GM18502 (cell line): ENCODE measurements at regions not wholly inside any gene's neighbourhood (a gene's known extent, or its start where the extent isn't known, plus 50 kb on each side); places are given as distances from the start of the nearest gene placed in this dataset.
A peak's percentile ranks its signal among the peaks of the same experiment; 100 is the strongest.

Source experiments
- ATAC-seq: cut with Tn5 transposase; IDR thresholded peaks from one replicate; pipeline ENCODE4 v1.9.1; 2021; ENCODE audit warnings: mild to moderate bottlenecking; ENCODE audit not compliant: unreplicated experiment, poor library complexity

DNA sequence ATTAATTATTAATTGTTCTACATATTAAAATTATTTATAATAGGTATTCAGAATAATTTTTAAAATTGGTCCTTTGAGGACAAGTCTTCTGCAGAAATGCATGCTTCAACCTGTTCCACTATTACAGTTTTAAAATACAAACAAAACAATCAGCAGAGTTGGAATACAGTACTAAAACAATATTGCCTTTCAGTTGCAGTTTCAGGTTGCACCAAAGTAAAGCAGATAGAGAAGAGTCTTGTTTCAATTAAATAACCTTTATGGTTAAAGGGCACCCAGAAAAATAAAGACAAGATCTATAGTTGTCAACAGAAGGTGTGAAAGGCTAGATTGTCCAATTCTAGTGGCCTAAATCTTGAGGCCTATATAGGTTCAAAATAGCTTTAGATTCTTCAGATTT is 424.5 kb downstream of the FOXG1 start:
- ATAC-seq = no peak

DNA sequence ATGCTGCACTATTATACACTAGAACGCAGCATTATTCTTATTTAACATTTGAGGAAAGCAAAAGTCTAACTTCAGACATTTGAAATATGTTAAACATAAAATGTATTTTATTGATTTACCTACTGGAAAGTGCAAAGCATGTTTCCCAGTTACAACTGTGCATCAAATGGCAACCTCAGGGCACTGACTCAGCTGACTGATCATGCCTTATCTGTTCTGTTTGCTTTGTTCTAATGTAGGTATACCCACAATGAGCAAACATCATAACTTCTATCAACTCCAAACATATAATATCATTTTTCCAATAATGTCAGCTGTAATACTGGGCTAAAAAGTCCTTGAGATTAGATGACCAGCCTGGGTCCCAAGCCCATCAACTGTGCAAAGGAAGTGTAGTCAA is 431.0 kb downstream of the FOXG1 start:
- no peak for ATAC-seq

DNA sequence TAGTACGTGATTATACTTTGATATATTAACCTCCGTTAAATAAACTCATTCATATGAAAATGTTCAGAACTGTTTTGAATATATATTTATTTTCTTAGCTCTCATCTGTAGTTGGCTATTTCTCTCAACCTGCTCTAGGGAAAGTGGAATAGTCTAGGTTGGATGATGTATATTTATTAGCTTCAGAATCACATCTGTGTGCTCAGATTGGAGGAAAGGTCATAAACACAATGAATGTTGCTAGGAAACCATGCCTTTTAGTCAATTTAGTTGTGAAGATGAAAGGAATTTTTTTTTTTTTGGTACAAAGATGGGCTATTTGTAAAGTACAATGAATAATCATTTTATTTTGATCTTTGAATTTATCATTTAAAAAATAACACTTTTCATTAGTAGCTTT is 439.1 kb downstream of the FOXG1 start:
- ATAC-seq = no peak

DNA sequence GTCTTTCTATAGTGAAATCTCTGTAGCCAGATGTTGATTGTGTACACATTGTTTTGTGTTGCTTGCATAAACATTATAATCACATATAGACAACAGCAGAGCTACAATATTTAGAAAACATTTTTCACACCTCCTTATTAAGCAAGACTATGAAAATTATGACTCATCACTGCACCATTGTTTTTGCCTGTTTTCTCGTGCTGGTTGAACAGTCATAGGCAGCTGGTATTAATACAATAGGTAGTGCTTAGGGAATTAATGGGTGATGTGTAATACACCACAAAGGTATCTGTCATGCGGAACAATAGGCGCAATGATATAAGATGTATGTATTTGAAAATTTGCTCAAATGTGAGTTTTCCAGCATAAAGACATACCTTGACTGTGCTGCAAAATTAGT is 449.3 kb downstream of the FOXG1 start:
- ATAC-seq = no peak

DNA sequence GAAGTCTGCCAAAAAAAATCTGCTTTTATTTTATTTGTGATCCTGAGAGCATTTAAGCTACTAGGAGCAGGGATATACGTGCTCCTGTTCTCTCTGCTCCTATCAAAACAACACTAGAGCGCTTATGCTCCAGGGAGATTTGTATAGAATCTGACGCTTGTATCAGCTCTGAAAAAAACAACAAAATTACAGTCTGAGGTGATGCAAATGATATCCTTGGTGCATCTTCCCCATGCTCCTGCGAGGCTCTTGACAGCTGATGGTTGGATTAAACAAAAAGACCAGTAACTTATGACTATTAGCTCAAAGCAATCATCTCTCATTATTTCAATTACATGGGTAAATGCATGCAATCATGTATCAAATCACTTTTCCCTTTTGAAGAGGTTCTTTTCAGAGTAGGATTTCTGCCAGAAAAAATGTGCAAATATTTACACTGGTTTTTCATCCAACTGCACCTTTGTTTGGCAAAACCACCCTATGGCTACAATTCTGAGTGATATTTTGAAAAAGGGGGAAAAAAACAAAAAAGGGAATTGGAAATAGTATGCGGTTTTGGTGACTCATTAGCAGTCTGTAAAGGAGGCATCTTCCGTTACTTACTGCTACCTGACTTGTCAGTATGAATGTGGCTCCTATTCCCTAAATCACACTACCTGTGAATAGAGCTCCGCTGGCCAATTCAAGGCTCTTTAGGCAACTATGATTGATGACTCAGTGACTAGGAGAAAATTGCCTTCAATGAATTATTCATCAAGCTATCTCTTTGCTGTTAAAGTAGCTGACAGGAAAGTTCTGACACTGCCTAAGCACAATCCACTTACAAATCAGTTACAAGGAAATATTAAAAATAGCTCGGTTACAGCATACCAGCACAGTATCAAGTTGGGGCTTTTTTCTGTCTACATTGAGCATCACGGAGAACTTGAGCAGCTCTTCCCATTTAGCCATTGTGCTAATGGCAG is 450.0 kb downstream of the FOXG1 start:
- ATAC-seq = peak; percentile 63

DNA sequence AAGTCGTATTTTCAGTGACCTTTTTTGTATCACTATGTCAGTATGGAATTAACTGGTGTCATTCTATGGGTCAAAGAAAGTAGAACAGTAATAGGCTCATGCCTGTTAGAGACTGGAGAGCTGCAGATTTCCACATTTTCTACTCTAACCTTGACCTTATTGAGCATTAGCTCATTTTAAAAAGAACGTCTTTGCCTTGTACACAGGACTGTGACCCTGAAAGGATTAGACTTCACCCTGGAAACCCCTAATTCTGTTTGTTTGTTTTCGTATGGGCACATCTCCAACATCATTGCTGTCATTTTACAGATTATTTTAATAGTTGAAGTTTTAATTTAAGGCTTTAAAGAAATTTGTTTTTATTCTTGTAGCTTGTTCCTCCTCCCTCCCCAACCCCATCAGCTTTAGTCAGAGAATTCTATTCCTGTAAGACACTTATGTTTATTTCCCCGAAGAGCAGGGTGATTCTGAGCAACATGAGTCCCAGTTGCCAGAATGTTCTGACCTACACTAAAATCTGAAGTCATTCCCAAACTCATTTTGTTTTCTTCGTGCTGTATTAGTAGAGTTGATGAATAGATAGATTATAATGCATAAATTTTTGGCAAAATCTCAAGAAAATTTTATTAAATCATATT is 451.3 kb downstream of the FOXG1 start:
- no peak for ATAC-seq

DNA sequence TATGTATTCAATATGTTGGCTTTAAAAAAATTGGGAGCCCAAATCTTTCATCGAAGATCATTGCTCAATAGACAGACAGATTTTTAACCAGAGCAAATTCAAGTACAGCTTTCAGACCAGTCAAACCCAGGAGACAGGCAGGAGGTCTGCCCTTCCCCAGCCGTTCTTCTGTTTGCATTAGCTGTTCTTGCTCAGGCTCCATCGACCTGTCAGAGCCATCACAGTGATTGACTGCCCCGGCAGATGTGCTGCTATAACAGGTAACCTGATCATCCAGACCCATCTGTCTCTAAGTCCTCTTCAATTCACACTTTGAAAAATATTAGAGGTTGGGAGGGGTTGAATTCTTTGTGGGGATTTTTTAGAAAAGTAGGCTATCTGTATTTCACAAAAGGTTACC is 453.5 kb downstream of the FOXG1 start:
- no peak for ATAC-seq

DNA sequence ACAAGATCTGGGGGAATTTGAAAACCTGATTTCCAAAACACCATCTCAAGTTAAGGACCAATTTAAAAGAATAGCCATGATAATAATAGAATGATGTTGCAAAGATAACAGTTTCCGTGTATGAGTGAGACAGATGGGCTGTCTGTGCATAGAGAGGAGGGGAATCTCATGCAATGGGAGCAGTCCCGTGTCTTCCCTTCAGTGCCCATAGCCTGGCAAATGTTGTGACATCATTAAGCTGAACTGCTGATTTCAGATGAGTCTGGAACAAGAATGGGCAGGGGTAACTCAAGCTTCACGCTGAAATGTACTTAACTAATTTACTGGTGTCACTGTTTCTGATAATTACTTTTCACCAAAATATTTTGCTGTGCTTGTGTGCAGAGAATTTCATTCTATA is 454.0 kb downstream of the FOXG1 start:
- no peak for ATAC-seq

DNA sequence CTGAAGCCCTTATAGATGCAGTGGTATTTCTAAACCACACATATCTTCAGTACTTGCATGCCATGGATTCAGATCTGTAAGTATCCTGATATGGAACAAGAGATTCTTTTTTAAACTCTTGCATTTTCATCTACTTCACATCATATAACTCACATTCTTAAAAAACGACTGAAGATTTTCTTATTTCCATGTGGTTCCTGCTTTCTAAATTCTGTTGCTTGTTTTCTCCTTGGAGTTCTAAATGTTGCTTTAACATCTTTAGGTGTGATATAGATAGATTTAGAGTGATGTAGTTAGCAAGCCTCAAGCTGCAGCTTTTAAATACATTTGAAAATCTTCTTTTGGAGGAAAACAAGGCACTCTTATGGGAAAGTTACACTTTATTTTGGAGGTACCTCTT is 455.4 kb downstream of the FOXG1 start:
- no peak for ATAC-seq

DNA sequence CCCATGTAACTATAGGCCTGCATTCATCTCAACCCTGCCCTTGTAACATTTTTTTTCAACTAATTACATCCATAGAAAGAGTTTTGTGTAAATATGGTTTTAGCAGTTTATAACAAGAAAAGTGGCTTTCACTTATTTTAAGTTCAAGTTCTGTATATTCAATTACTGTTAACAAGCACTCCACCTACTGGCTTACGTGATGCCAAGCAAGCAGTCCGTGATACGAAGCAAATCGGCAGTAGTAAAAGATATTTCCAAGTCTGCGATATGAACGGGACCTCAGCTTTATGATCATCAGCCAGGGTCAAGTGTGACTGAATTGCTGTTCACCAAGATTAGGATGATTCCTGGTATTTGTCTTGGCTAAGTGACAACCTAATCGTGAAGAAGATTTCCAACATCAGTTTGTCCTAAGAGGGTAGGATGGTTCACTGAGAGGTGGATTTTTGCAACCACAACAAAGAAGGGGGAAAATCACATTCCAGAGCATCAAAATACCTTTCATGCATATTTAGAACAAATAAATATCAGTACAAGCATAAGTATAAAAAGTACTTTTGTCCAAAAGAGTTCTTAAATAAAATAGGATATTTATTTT is 456.2 kb downstream of the FOXG1 start:
- ATAC-seq = no peak

DNA sequence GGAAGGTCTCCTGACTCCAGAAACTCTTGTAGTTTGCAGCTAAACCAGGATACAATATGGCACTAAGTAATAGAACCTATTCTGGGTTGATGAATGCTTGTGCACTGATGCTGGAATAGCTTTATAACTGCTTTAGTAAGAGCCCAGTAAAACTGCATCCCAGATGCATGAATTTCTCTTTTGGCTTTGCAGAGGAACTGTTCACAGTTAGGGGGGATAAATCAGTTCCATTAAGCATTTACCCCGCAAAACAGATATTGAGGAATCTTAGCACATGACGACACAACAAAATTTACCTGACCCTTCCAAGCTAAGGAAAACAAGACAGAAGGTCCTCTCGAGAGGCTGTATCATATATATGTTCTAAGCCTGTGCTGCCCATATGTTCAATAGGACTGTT is 457.4 kb downstream of the FOXG1 start:
- ATAC-seq = no peak

DNA sequence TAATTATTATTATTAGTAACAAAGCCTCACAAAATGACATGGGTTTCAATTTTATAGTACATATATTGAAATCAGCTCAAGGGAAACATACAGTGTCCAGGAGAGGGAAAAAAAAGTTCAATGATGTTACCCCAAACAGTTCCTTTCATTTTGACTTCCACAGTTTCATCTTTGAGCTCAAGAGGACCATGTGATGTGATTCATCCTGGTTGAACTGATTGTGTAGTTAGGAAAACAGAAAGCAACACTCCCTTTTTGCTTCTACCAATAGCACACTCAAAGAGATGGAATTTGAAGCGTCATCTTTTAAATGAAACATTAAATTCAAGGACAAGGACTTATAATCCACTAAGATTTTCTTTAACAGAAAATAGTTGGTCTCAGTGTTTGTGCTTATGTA is 461.0 kb downstream of the FOXG1 start:
- ATAC-seq = no peak

DNA sequence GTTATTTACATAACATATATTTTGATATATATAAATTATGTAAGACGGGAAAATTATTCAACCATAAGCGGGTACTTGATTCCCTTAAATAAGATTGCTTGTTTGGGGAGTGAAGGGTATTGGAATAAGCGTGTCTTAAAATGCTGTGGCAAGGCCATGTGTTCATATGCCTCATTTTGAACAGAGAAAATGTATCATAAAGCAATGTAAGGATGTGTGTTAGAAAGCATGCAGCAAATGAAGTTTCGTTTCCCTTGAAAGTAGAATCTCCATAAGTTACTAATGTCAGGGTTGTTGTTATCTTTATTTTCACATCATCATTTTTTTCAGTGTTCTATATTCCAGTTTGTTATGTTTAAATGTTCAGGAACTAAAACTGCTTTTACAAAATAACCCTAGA is 465.6 kb downstream of the FOXG1 start:
- no peak for ATAC-seq

DNA sequence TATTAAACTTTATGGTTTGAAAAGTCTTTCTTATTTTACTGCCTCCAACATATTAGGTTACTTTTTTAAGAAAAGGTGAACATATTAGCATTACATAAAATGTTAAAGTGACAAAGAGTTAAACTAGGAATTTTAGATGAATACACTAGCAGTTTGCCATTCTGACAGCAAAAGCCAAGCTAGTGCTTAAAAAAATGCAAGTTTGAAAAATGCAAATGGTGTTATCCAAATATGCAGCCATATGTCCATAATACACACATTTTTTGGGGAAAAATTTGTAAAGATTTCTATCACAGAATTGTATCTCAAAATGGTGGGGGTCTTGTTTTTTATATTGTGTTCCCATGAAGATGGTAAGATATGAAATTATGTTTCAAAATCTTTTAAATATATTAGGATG is 466.1 kb downstream of the FOXG1 start:
- ATAC-seq = no peak

DNA sequence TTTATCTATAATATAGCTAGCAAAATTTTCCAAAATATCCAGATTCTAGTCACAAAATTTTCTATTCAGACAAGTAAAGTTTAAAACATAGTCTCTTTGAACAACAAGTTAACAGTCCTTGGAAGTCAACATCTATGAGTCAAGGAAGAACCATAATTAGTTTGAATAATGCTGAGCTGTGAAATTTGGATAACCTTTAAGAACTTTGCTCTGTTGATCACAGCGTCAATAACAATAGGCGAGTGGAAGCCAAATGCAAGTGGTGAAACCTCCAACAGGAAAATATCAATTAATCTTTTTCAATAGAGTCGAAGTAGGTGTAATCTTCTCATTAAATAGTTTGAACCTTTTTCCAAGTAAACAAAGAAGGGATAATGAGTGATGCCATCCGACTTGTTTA is 466.6 kb downstream of the FOXG1 start:
- no peak for ATAC-seq

DNA sequence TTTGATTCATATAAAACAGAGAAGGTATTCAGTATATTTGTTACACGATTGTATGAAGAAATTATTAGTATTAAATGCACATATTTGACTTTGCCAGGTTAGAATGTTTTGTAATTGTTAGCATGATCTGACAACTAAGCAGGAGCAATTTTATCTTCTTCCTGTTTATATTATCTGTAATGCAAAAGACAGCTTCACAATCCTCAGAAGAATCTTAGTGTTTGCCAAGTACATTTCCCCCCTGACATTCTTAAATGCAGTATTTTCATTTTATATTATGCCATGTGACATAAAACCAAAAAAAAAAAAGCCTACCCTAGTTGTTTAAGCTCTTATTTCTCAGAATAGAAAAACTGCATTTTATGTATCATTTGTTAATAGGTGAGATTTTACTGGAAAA is 469.4 kb downstream of the FOXG1 start:
- ATAC-seq = no peak

DNA sequence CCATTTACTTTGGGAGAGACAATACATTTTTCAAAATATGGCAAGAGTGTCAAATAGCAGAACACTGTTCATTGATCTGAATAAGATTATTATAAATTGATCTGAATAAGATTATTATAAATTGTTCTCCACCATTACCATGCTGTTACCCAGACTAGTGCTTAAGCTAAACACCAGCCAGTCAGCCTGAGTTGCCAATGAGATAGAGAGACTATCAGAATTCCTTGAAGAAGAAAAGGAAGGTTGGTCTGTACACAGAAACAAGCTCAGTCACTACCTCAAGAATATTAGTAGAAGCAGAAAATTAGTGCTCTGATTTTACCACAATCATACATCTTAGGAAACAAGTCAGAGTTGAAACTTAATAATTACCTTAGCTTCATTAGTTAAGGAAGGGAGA is 469.8 kb downstream of the FOXG1 start:
- ATAC-seq = no peak

DNA sequence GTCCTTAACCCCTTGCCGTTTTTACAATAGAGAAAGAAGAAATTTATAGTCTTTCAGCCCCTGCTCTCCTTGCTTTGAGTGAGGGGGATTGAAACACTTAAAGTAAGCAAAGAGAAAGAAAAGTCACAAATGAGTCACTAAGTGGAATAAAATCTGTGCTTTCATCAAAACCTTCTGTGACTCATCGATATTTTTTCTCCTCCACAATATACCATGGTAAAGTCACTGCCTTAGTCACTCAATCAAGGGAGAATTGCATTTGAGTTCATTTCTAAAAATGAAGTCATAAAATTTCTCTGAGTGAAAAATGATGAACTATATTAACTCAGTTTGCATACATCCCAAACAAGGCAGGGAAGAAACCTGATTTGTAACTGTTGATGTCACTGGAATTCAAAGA is 470.3 kb downstream of the FOXG1 start:
- no peak for ATAC-seq

DNA sequence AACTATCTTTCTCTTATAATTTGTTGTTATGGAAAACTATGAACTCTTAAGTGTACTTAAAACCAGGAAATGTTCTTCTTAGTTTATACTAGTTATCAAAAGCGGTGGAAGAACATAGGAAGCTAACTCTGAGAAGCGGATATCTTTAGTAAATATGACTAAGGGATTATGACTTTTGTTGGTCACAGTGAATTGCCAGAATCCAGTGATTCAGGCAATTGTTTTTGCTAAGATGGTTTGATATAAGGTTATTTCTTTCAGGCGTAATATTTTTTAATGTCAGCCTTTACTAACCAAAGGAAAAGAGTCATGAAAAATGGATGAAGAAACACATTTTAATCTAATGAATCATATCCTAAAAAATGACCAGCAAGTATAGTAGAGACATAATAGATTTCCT is 473.5 kb downstream of the FOXG1 start:
- ATAC-seq = no peak

DNA sequence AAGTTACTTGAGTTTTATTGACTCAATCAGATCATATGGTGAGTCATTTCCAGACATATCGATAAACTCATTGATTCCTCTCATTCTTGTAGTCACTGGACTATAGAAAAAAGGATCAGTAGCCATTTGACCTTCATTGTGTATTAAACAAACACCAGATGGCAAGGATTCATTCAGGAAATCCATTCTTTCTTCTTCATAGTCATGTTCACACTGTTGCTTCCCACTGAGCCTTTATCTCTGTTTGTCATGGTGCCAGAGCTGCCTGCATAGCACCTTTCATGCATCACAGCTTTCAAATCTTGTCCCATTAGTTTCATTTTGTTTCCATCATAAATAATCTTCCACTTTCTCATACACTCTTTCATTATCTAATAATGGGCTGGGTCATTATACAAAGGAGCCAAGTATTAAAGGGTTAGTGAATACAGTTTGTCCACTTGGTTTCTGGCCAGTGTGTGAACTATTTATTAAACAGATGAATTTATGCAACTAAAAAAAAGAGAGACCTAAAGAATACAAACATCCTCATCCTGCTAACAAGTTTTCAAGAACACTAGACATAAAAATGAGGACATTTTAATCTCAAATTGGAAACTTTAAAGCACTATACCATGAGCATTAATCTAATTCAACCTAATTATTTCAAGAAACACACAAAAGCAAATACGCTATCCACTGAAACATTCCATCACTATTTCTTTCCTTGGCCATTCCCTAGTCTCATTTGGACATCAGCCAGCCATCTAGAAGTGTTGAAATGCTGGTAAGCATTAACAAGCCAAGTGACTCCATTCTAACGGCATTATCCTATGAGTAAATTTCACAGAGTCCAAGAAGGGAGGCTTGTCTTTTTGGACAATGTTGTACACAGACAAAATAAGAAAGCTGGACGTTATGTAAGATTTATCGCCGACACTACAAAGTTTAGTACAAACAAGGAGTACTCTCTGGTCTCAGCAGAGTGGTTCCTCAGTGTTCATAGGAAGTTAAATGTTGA is 476.5 kb downstream of the FOXG1 start:
- no peak for ATAC-seq
